ENCODE measurements at regions not wholly inside any gene's neighbourhood (a gene's known extent, or its start where the extent isn't known, plus 50 kb on each side); places are given as distances from the start of the nearest gene placed in this dataset.
"Not testable (repeated sequence)": the region's sequence is repeated elsewhere in the genome, so short reads cannot be mapped to it uniquely, and the experiment has no call there.

- DNase-seq = no peak
These were observed 861.0 kb upstream of the VRK2 start for GRCh38 chr2:57185568-57185967.

- DNase-seq = no peak
These were observed 856.6 kb upstream of the VRK2 start for GRCh38 chr2:57190007-57190406.

GRCh38 chr2:57199663-57200062, 846.9 kb upstream of the VRK2 start:
- DNase-seq = no peak

GRCh38 chr2:57204364-57204763, 842.2 kb upstream of the VRK2 start:
- DNase-seq = no peak

- no peak for DNase-seq
These were observed 841.4 kb upstream of the VRK2 start for GRCh38 chr2:57205241-57205640.

GRCh38 chr2:57207191-57207590, 839.4 kb upstream of the VRK2 start:
- DNase-seq = no peak

GRCh38 chr2:57209799-57210198, 836.8 kb upstream of the VRK2 start:
- DNase-seq = no peak

GRCh38 chr2:57210855-57211254, 835.8 kb upstream of the VRK2 start:
- DNase-seq = no peak

- DNase-seq = no peak
These were observed 829.6 kb upstream of the VRK2 start for GRCh38 chr2:57217013-57217412.

- DNase-seq = no peak
These were observed 828.4 kb upstream of the VRK2 start for GRCh38 chr2:57218206-57218605.

GRCh38 chr2:57229706-57230105, 816.9 kb upstream of the VRK2 start:
- DNase-seq = not testable (repeated sequence)

- not testable (repeated sequence) for DNase-seq
These were observed 814.3 kb upstream of the VRK2 start for GRCh38 chr2:57232341-57232740.

- not testable (repeated sequence) for DNase-seq
These were observed 795.1 kb upstream of the VRK2 start for GRCh38 chr2:57251495-57251894.

- DNase-seq = not testable (repeated sequence)
These were observed 770.2 kb upstream of the VRK2 start for GRCh38 chr2:57276408-57276807.

- no peak for DNase-seq
These were observed 768.2 kb upstream of the VRK2 start for GRCh38 chr2:57278451-57278850.

GRCh38 chr2:57291209-57291608, 755.4 kb upstream of the VRK2 start:
- DNase-seq = no peak

- no peak for DNase-seq
These were observed 749.6 kb upstream of the VRK2 start for GRCh38 chr2:57296795-57297517.

- DNase-seq = no peak
These were observed 732.9 kb upstream of the VRK2 start for GRCh38 chr2:57313678-57314077.

GRCh38 chr2:57314682-57315081, 731.9 kb upstream of the VRK2 start:
- DNase-seq = no peak

- DNase-seq = no peak
These were observed 716.2 kb upstream of the VRK2 start for GRCh38 chr2:57330447-57330846.

GRCh38 chr2:57333221-57333620, 713.4 kb upstream of the VRK2 start:
- DNase-seq = no peak

- no peak for DNase-seq
These were observed 703.1 kb upstream of the VRK2 start for GRCh38 chr2:57343391-57344006.

GRCh38 chr2:57368190-57368589, 678.4 kb upstream of the VRK2 start:
- no peak for DNase-seq

- DNase-seq = no peak
These were observed 675.6 kb upstream of the VRK2 start for GRCh38 chr2:57370882-57371585.

Data from activated CD8-positive, alpha-beta memory T cell treated with anti-CD3 and anti-CD28 coated beads, Interleukin-2, amount 50 U/mL, for 4 hours (primary cell).